ENCODE measurements at regions not wholly inside any gene's neighbourhood (a gene's known extent, or its start where the extent isn't known, plus 50 kb on each side); places are given as distances from the start of the nearest gene placed in this dataset.
"Not testable (repeated sequence)": the region's sequence is repeated elsewhere in the genome, so short reads cannot be mapped to it uniquely, and the experiment has no call there.

DNA sequence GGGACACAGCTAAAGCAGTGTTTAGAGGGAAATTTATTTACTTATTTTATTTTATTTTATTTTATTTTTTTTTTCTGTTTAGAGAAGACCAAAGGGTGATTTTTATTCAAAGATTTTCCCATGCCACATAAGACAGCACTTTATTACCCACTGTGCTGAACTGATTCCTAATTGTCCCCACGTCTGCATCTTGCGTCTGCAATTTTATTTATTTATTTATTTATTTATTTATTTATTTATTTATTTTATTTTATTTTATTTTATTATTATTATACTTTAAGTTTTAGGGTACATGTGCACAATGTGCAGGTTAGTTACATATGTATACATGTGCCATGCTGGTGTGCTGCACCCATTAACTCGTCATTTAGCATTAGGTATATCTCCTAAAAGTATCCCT is 269.7 kb upstream of the PKP2 start:
- not testable (repeated sequence) for TF ChIP-seq POLR2A (IDR thresholded peaks at IDR 0.05)
- TF ChIP-seq, protein P1, sequence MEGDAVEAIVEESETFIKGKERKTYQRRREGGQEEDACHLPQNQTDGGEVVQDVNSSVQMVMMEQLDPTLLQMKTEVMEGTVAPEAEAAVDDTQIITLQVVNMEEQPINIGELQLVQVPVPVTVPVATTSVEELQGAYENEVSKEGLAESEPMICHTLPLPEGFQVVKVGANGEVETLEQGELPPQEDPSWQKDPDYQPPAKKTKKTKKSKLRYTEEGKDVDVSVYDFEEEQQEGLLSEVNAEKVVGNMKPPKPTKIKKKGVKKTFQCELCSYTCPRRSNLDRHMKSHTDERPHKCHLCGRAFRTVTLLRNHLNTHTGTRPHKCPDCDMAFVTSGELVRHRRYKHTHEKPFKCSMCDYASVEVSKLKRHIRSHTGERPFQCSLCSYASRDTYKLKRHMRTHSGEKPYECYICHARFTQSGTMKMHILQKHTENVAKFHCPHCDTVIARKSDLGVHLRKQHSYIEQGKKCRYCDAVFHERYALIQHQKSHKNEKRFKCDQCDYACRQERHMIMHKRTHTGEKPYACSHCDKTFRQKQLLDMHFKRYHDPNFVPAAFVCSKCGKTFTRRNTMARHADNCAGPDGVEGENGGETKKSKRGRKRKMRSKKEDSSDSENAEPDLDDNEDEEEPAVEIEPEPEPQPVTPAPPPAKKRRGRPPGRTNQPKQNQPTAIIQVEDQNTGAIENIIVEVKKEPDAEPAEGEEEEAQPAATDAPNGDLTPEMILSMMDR (IDR thresholded peaks at IDR 0.05) = not testable (repeated sequence)

All from adrenal gland (tissue), 5 donors.